ENCODE measurements at regions not wholly inside any gene's neighbourhood (a gene's known extent, or its start where the extent isn't known, plus 50 kb on each side); places are given as distances from the start of the nearest gene placed in this dataset.

DNA sequence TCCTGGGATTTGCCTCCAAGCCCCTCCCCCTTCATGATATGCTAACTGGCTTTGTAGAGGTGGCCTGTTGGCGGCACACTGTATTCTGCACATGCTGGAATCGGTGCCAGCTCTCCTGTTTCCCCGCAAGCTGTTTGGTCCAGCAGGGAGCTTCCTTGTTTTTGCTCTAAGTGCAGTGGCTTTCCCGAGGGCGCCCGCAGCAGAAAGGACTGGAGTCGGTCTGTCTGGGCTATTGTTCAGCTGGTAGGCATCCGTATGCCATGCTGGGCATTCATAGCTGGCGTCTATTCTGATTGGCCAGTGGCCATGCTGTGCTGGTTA lies 88.9 kb upstream of the MED13L start:
- Histone ChIP-seq H3K9me1 (ENCODE audit: control insufficient read depth, extremely low read depth, insufficient read depth, low read length) (no peaks in the 10 kb centered on the region), H3K9me3 (ENCODE audit: control insufficient read depth, low read depth, low read length) (no peaks in the 10 kb centered on the region), H3K4me1 (ENCODE audit: control insufficient read depth, extremely low read depth, insufficient read depth, low read length) (no peaks in the 10 kb centered on the region), H4K20me1 (ENCODE audit: control insufficient read depth, extremely low read depth, insufficient read depth, low read length) (no peaks in the 10 kb centered on the region), H3K9ac (ENCODE audit: control insufficient read depth, extremely low read depth, insufficient read depth, low read length) (no peak overlapping the region), H3K27ac (ENCODE audit: control insufficient read depth, insufficient read depth, low read length) (no peak overlapping the region), H2AFZ (ENCODE audit: control insufficient read depth, low read length) (no peak overlapping the region), H3K79me2 (ENCODE audit: control insufficient read depth, insufficient read depth, low read length) (no peaks in the 10 kb centered on the region), H3K27me3 (ENCODE audit: control insufficient read depth, extremely low read depth, insufficient read depth, low read length) (no peaks in the 10 kb centered on the region), H3K4me3 (ENCODE audit: control insufficient read depth in 2 of 3, extremely low read depth in 1 of 3, insufficient read depth in 2 of 3, low read depth in 1 of 3, low read length in 3 of 3) (no peak overlapping the region), H3K4me2 (ENCODE audit: control insufficient read depth, extremely low read depth, insufficient read depth, low read depth, low read length) (no peak overlapping the region), H3K36me3 (ENCODE audit: control insufficient read depth in 2 of 2, extremely low read depth in 1 of 2, insufficient read depth in 2 of 2, low read length in 2 of 2) (no peaks in the 10 kb centered on the region)
- TF ChIP-seq EZH2 (IDR thresholded peaks at IDR 0.05; ENCODE audit: low read length), result no peak
- TF ChIP-seq, protein P1, sequence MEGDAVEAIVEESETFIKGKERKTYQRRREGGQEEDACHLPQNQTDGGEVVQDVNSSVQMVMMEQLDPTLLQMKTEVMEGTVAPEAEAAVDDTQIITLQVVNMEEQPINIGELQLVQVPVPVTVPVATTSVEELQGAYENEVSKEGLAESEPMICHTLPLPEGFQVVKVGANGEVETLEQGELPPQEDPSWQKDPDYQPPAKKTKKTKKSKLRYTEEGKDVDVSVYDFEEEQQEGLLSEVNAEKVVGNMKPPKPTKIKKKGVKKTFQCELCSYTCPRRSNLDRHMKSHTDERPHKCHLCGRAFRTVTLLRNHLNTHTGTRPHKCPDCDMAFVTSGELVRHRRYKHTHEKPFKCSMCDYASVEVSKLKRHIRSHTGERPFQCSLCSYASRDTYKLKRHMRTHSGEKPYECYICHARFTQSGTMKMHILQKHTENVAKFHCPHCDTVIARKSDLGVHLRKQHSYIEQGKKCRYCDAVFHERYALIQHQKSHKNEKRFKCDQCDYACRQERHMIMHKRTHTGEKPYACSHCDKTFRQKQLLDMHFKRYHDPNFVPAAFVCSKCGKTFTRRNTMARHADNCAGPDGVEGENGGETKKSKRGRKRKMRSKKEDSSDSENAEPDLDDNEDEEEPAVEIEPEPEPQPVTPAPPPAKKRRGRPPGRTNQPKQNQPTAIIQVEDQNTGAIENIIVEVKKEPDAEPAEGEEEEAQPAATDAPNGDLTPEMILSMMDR (optimal IDR thresholded peaks at IDR 0.05 in 1 of 3, IDR thresholded peaks at IDR 0.05 in 1 of 3, conservative IDR thresholded peaks at IDR 0.05 in 1 of 3; ENCODE audit: extremely low read depth in 1 of 3, insufficient read depth in 2 of 3, low read length in 3 of 3), result no peak
- FAIRE-seq (no peak), DNase-seq (ENCODE audit: low read depth, low spot score) (no peak)
- dilution Hi-C loops (cut with MboI; ENCODE audit: extremely low pct_ligation_motif_present, low sequenced_read_pairs), result no loop called here

DNA sequence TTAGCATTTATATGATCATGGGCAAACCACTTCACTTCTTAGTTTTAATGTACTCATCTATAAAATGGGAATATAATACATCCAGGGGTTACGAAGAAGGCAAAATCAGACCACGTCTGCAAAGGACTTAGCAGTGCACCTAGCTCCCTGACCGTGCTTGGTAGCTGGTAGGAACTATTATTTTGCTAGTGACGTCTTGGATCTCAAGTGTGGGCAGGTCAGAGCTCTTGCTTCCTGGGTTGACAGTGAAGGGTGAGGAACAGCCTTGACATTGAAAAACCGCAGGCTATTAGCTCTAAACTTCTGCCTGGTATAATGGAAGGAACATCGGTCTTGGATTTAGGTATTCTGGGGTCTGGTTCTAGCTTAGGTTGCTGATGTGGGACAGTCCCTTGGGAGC lies 89.3 kb upstream of the MED13L start:
- H3K27ac ChIP-seq (ENCODE audit: control insufficient read depth, insufficient read depth, low read length), result no peak overlapping the region
- TF ChIP-seq, protein P1 (optimal IDR thresholded peaks at IDR 0.05 in 1 of 3, IDR thresholded peaks at IDR 0.05 in 1 of 3, conservative IDR thresholded peaks at IDR 0.05 in 1 of 3; ENCODE audit: extremely low read depth in 1 of 3, insufficient read depth in 2 of 3, low read length in 3 of 3), result no peak
- no peak for TF ChIP-seq EZH2 (IDR thresholded peaks at IDR 0.05; ENCODE audit: low read length)
- no peaks in the 10 kb centered on the region for H4K20me1 ChIP-seq (ENCODE audit: control insufficient read depth, extremely low read depth, insufficient read depth, low read length)
- no peaks in the 10 kb centered on the region for H3K36me3 ChIP-seq (ENCODE audit: control insufficient read depth in 2 of 2, extremely low read depth in 1 of 2, insufficient read depth in 2 of 2, low read length in 2 of 2)
- DNase-seq (ENCODE audit: low read depth, low spot score) (no peak), FAIRE-seq (no peak)
- H2AFZ ChIP-seq (ENCODE audit: control insufficient read depth, low read length), result no peak overlapping the region
- H3K4me1 ChIP-seq (ENCODE audit: control insufficient read depth, extremely low read depth, insufficient read depth, low read length), result no peaks in the 10 kb centered on the region
- dilution Hi-C loops (cut with MboI; ENCODE audit: extremely low pct_ligation_motif_present, low sequenced_read_pairs), result no loop called here
- no peaks in the 10 kb centered on the region for H3K9me3 ChIP-seq (ENCODE audit: control insufficient read depth, low read depth, low read length)
- H3K27me3 ChIP-seq (ENCODE audit: control insufficient read depth, extremely low read depth, insufficient read depth, low read length), result no peaks in the 10 kb centered on the region
- no peak overlapping the region for H3K9ac ChIP-seq (ENCODE audit: control insufficient read depth, extremely low read depth, insufficient read depth, low read length)
- H3K9me1 ChIP-seq (ENCODE audit: control insufficient read depth, extremely low read depth, insufficient read depth, low read length), result no peaks in the 10 kb centered on the region
- H3K4me3 ChIP-seq (ENCODE audit: control insufficient read depth in 2 of 3, extremely low read depth in 1 of 3, insufficient read depth in 2 of 3, low read depth in 1 of 3, low read length in 3 of 3), result no peak overlapping the region
- no peaks in the 10 kb centered on the region for H3K79me2 ChIP-seq (ENCODE audit: control insufficient read depth, insufficient read depth, low read length)
- no peak overlapping the region for H3K4me2 ChIP-seq (ENCODE audit: control insufficient read depth, extremely low read depth, insufficient read depth, low read depth, low read length)
